ENCODE measurements at regions not wholly inside any gene's neighbourhood (a gene's known extent, or its start where the extent isn't known, plus 50 kb on each side); places are given as distances from the start of the nearest gene placed in this dataset.

DNA sequence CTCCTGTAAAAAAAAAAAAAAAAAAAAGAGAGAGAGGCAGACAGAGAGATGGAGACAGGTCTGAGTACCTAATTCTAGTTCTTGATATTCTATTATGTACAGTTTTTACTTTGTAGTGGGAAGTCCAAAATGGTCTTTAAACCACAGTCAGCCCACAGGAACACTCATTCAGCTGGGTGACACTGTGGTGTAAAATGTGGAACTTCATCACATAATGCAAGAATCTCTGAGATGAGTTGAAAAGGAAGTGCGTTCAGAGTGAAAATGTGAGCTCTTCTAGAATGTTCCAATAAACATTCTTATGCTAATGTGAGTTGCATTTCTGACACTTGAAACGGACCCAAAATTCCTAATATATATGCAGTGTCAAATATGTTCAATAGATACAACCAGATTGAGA, 972.1 kb downstream of the CDH11 start:
- no peak for DNase-seq

GRCh38 chr16:64148356-64148755, 973.5 kb downstream of the CDH11 start:
- no peak for DNase-seq

DNA sequence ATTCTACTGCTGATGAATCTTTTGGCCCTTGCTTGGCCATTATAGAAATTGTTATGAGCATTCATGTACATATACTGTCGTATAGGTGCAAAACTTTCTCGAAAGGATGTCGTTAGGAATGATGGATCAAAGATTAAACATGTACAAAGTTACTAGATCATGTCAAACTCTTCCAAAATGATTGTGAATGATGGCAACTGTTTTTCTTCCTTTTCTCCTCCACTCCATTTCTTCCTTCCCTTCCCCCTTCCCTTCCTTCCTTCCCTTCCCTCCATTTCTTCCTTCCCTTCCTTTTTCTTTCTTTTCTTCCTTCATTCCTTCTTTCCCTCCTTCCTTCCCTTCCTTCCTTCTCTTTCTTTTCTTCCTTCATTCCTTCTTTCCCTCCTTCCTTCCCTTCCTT, 973.9 kb downstream of the CDH11 start:
- no peak for DNase-seq

DNA sequence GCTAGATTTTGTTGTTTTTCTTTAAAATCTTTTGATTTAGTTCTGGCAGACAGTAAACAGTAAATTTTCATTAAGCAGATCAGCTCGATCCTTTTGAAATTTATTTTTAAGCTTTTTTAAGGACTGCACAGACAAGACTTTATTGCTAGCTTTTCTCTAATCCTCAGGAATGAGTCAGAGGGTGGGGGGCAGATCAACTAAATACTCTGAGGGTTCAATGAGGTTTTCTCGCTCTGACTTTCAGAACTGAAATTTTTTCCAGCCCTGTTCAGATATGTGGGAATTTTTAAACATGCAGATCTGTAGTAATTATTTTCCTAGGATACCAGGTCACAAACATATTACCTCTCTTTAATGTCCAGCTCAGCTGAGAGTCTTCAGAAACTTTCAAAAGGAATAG, 977.2 kb downstream of the CDH11 start:
- DNase-seq: no peak

DNA sequence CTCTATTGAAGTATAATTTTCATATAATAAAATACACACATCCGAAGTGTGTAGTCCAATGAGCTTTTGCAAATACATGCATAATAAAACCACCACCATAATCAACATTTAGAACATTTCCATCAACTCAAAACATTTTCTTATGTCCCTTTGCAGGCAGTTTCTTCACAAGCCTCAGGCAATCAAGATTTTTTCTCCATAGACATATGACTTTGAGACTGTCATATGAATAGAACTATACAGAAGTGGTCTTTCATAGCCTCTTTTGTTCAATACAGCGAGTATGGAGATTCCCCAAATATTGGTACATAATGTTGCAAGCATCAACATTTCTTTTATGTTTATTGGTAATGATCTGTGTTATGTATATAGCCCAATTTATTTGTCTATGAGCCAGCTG, 983.2 kb downstream of the CDH11 start:
- no peak for DNase-seq

DNA sequence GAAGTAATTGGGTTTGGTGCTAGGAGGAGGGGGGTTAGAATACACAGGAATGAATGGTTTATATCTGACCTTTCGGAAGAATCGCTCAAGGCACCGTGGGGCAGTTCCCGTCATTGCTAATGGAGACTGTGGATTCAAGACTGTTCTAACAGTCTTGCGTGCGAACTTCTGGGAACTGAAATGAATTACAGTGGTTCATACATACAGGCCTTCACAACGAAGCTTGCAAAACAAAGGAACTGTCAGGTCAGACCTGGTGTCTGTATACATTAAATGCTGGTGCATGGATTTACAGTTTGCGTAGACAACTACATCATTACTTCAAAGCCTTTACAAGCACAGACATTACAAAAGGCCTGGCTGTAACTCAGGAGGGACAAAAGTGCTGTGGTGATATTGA, 983.9 kb downstream of the CDH11 start:
- DNase-seq: no peak

GRCh38 chr16:64136743-64137142, 985.1 kb downstream of the CDH11 start:
- DNase-seq: no peak

DNA sequence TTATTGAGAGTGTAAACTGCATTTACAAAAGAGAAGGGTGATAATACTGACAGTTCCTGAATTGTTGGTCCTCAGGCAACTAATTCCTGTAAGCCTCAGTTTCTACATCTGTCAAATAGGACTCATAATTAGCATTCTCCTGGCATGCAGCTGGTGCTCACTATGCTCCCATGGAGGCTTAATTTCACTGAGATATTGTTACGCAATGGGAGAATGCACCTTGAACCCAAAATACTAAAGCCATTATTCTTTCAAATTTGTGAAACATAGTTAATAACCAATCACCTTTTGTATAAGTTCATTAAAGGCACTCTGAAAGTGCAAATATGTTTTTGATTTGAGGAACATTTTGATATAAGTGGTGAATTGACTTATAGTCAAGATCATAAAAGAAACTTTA, 985.5 kb downstream of the CDH11 start:
- no peak for DNase-seq

- DNase-seq: no peak
Observed at GRCh38 chr16:64133366-64133765, 988.5 kb downstream of the CDH11 start.

- DNase-seq: no peak
Observed at GRCh38 chr16:64132759-64133361, 989.0 kb downstream of the CDH11 start.

DNA sequence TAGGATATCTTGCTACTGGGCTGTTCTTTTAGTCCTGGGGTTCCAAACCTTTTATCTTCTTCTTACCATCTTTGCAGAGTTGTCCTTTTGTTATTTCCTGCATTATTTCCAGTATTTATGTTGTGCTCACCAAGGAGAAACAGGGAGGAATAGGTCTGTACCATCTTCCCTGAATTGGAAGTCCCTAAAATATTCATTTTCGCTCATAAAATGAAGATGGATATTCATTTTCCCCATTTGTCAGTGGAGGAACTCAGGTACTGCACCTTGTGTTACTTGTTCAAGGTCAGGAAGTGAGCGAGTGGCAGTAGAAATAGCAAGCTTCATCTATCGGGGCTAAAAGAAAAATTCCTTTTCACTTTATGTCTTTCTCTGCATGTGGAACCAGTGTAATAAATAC, 989.7 kb downstream of the CDH11 start:
- DNase-seq: no peak

DNA sequence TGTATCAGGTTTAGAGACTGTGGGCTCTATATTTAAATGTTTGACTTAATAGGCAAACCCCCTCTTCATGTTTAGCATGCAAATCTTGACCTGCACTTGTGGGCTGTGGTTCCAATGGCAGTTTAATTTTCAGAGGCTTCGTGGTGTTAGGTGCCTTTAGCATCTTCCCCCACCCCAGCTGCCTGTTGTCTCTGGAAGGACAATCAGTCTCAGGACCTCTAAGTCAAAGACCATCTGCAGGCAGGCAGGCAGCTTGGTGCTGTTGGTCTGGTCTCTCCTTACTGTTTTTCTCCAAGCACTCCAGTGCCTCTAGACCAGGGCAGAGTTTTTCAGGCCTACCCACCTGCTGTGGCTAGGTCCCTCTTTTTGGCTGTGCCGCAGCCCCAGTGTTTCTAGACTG, 990.4 kb downstream of the CDH11 start:
- DNase-seq: no peak

DNA sequence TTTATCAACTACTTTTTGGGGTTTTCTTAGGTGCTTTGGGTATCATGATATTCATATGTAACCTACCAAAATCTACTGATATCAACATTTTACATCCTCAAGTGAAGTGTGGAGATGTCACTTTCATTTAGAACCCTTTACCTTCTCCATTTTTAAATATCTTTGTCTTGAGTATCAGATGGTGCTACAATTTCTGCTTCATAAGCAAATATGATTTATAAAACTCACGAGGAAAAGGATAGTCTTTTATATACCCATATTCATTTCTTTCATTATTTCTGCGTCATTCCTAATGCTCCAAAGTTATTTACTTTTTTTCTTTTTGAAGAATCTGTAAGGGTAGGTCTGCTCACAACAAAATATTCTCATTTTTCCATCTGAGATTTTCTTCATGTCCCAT, 991.7 kb downstream of the CDH11 start:
- DNase-seq: no peak

GRCh38 chr16:64122177-64122576, 999.7 kb downstream of the CDH11 start:
- DNase-seq: no peak

GRCh38 chr16:64121473-64121872, 1000.4 kb downstream of the CDH11 start:
- no peak for DNase-seq

GRCh38 chr16:64116151-64116550, 1005.7 kb downstream of the CDH11 start:
- DNase-seq: no peak

DNA sequence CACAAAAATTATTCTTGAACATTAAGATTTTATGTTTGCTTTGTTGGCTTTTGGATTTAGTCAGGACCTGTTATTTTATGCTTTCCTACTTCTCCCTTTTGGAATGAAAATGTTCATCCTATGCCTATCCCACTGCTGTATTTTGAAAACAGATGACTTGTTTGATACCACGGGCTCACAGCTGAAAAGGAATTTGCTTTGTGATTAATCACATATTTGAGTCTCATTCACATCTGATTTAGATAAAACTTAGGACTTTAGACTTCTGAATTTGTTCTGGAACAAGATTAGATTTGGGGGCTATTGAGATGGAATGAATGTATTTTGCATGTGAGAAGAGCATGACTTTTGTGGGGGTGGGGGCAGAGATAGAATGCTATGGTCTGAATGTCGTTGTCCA, 1012.6 kb downstream of the CDH11 start:
- no peak for DNase-seq

DNA sequence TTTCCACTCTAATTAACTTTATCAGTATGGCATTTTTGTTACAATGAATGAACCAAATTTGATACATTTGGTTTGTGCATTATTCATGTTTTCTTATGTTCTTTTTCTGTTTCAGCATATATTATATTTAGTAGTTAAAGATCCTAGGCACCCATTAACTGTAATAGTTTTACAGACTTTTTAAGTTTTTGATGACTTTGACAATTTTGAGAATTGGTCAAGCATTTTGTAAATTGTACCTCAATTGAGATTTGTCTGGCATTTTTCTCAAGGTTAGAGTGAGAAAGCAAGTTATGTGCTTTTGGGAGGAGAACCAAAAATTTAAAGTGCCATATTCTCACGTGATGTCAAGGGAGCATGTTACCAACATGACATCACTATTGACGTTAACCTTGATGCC, 1019.2 kb downstream of the CDH11 start:
- no peak for DNase-seq

DNA sequence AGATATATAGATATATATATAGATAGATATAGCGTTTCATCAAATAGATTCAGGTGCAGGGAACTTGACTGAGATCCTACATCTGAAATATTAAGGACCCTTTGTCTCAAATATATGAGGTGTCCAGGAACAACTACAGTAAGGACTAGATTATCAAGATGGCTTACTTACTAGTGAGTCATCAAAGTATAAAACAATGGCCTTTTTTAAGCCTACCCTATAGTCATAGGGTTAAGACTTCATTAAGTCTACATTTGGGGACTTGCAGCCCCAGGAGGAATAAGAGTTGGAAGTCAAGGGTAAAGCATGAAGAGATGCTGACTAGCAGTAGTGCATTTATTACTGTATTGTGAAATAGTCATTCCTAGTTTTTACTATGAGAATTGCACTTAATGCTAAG, 1023.4 kb downstream of the CDH11 start:
- DNase-seq: no peak

GRCh38 chr16:64096689-64097088, 1025.2 kb downstream of the CDH11 start:
- no peak for DNase-seq

DNA sequence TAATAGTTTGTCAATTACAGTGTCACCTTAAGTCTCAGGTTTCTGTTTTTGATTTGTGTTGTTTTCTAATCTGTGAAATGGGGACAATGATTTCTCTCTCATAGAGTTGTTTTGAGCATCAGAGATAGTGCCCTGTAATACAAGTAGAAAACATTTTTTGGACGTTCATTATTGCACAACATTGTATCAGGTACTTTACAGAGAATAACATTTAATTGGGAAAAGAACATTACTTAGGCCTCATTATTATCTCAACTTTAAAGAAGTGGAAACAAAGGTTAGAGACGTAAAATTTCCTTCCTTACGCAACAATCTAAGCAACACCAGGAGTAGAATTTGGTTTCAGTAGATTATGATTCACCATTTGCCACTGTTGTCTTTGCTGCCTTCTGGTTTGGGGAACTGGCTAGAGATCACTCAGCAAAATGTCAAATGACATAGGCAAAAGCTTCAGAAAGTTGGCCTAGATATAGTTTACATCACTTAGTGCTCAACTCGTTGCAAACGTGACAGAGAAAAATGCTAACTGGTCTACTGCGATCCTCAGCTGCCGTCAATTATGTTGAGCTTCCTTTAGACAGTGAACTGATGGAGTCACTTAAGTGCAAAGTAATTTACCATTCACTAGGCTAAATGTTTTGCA, 1026.8 kb downstream of the CDH11 start:
- no peak for DNase-seq

GRCh38 chr16:64094181-64094965, 1027.5 kb downstream of the CDH11 start:
- DNase-seq: no peak

DNA sequence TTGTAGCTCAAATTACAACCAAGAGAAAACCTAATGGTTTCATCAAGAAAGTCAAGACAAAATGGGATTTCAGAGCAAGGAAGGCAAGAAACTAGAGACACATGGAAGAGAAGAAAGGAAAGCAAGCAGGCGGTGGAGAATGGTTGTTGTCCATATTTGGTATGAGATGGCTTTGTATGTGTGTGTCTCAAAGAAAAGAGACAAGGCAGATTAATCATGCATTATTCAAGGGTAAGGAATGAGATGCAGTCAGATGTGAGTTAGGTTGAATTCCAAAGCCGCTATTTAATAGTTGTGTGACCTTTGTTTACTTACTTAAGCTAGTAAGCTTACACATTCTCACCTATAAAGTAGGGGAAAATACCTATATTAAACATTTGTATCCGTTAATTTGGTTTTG, 1029.6 kb downstream of the CDH11 start:
- no peak for DNase-seq

DNA sequence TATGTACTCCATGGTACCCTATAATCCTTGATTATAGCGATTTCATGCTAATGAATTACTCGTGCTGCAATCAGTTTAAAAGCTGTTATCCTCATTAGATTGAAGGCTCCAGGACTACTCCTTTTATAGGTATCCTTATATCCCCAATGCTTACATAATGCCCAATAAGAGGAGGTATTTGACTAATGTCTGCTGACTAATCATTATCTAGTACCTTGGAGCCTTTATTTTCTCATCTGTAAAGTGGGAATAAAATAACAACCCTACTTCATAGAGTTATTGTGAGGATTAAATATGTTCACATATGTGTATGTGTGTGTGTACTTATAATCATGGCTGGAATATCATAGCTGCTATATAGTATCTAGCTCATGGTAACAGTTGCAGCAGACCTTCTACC, 1031.5 kb downstream of the CDH11 start:
- DNase-seq: no peak

DNA sequence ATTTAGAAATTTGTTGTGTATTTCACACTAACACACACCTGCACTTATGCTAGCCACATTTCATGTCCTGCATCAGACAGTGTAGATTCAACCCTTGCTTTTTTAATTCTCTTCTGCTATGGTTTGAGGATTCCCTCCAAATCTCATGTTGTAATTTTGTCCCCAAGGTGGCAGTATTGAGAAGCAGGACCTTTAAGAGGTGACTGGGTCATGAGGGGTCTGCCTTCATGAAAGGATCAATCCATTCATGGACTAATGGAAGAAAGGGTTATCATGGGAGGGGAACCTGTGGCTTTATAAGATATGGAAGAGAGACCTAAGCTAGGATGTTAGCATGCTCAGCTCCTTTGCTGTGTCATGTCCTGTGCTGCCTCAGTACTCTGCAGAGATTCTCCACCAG, 1032.2 kb downstream of the CDH11 start:
- DNase-seq: no peak
